Right atrium auricular region (tissue), 2 donors: ENCODE measurements at regions not wholly inside any gene's neighbourhood (a gene's known extent, or its start where the extent isn't known, plus 50 kb on each side); places are given as distances from the start of the nearest gene placed in this dataset.

ENCODE experiments used
- DNase-seq: peaks from one replicate; pipeline ENCODE4 v3.0.0-alpha.2; 2019; ENCODE audit warnings: low spot score
- H3K27ac ChIP-seq, 2 donors: fragments of 200-600 bp; sonication (generic); 1 replicate in 1 of 2; 2 replicates in 1 of 2; pipeline ENCODE4 v1.5.1; 2016 to 2019
- H3K27me3 ChIP-seq, 2 donors: fragments of 200-600 bp; sonication (generic); one replicate each; pipeline versions ENCODE4 v1.5.1 to v1.6.0; 2017 to 2019
- H3K36me3 ChIP-seq: fragments of 200-600 bp; sonication (generic); one replicate; pipeline ENCODE4 v1.5.1; 2016
- H3K4me1 ChIP-seq, 2 donors: fragments of 200-600 bp; sonication (generic); one replicate each; pipeline versions ENCODE4 v1.5.1 to v1.6.0; 2017 to 2019
- H3K4me3 ChIP-seq, 2 donors: fragments of 200-600 bp; sonication (generic); 1 replicate in 1 of 2; 2 replicates in 1 of 2; pipeline ENCODE4 v1.5.1; 2017 to 2019; ENCODE audit warnings: mild to moderate bottlenecking in 1 of 2, moderate library complexity in 1 of 2
- H3K9me3 ChIP-seq, 2 donors: fragments of 200-600 bp; sonication (generic); one replicate each; pipeline ENCODE4 v1.5.1; 2019
- CTCF ChIP-seq, 2 donors: fragments of 200-600 bp; sonication (generic); IDR thresholded peaks; one replicate each; pipeline ENCODE4 v1.5.1; 2019; ENCODE audit warnings: antibody characterized with exemption in 2 of 2

- DNase-seq, result no peak
- no peaks in the 10 kb centered on the region for H3K9me3 ChIP-seq
- no peak for TF ChIP-seq CTCF (IDR thresholded peaks at IDR 0.05)
- no peaks in the 10 kb centered on the region for H3K4me1 ChIP-seq
- no peak overlapping the region for H3K27ac ChIP-seq
- no peaks in the 10 kb centered on the region for H3K36me3 ChIP-seq
- no peaks in the 10 kb centered on the region for H3K27me3 ChIP-seq
- no peak overlapping the region for H3K4me3 ChIP-seq
Observed at GRCh38 chr14:81974543-81974942, 440.9 kb upstream of the SEL1L start.

- TF ChIP-seq CTCF (IDR thresholded peaks at IDR 0.05), result no peak
- Histone ChIP-seq H3K27ac (no peak overlapping the region), H3K9me3 (no peaks in the 10 kb centered on the region), H3K4me1 (no peaks in the 10 kb centered on the region), H3K27me3 (no peaks in the 10 kb centered on the region), H3K4me3 (no peak overlapping the region), H3K36me3 (no peaks in the 10 kb centered on the region)
- no peak for DNase-seq
Observed at GRCh38 chr14:81980601-81981306, 447.1 kb upstream of the SEL1L start.

- Histone ChIP-seq H3K9me3 (no peaks in the 10 kb centered on the region), H3K4me1 (no peaks in the 10 kb centered on the region), H3K36me3 (no peaks in the 10 kb centered on the region), H3K27ac (no peak overlapping the region), H3K4me3 (no peak overlapping the region), H3K27me3 (no peaks in the 10 kb centered on the region)
- DNase-seq, result no peak
- no peak for TF ChIP-seq CTCF (IDR thresholded peaks at IDR 0.05)
Observed at GRCh38 chr14:81981307-81981675, 447.6 kb upstream of the SEL1L start.

GRCh38 chr14:81982046-81982445 lies 448.4 kb upstream of the SEL1L start:
- H3K4me1 ChIP-seq, result no peaks in the 10 kb centered on the region
- no peaks in the 10 kb centered on the region for H3K27me3 ChIP-seq
- H3K27ac ChIP-seq, result no peak overlapping the region
- no peak for DNase-seq
- H3K36me3 ChIP-seq, result no peaks in the 10 kb centered on the region
- no peaks in the 10 kb centered on the region for H3K9me3 ChIP-seq
- no peak overlapping the region for H3K4me3 ChIP-seq
- TF ChIP-seq CTCF (IDR thresholded peaks at IDR 0.05), result no peak

- DNase-seq, result no peak
- no peaks in the 10 kb centered on the region for H3K27me3 ChIP-seq
- H3K27ac ChIP-seq, result no peak overlapping the region
- H3K4me1 ChIP-seq, result no peaks in the 10 kb centered on the region
- H3K9me3 ChIP-seq, result no peaks in the 10 kb centered on the region
- TF ChIP-seq CTCF (IDR thresholded peaks at IDR 0.05), result no peak
- H3K36me3 ChIP-seq, result no peaks in the 10 kb centered on the region
- no peak overlapping the region for H3K4me3 ChIP-seq
Observed at GRCh38 chr14:81986005-81986404, 452.4 kb upstream of the SEL1L start.

GRCh38 chr14:81989211-81989610 lies 455.6 kb upstream of the SEL1L start:
- DNase-seq, result no peak
- H3K27ac ChIP-seq, result no peak overlapping the region
- TF ChIP-seq CTCF (IDR thresholded peaks at IDR 0.05), result no peak
- no peak overlapping the region for H3K4me3 ChIP-seq
- H3K36me3 ChIP-seq, result no peaks in the 10 kb centered on the region
- no peaks in the 10 kb centered on the region for H3K4me1 ChIP-seq
- H3K27me3 ChIP-seq, result no peaks in the 10 kb centered on the region
- no peaks in the 10 kb centered on the region for H3K9me3 ChIP-seq
